Suprapubic skin (tissue), 4 donors: ENCODE measurements at regions not wholly inside any gene's neighbourhood (a gene's known extent, or its start where the extent isn't known, plus 50 kb on each side); places are given as distances from the start of the nearest gene placed in this dataset.
A peak's percentile ranks its signal among the peaks of the same experiment; 100 is the strongest.

Source experiments
- DNase-seq, 2 donors: peaks; one replicate each; pipeline ENCODE4 v3.0.0-alpha.2; 2019; ENCODE audit warnings: low spot score in 2 of 2
- H3K27ac ChIP-seq: fragments of 200-600 bp; sonication (generic); one replicate; pipeline ENCODE4 v1.5.1; 2019
- H3K27me3 ChIP-seq: fragments of 200-600 bp; sonication (generic); one replicate; pipeline ENCODE4 v1.5.1; 2019
- H3K36me3 ChIP-seq: fragments of 200-600 bp; sonication (generic); one replicate; pipeline ENCODE4 v1.5.1; 2019
- H3K4me1 ChIP-seq: fragments of 200-600 bp; sonication (generic); one replicate; pipeline ENCODE4 v1.5.1; 2019
- H3K4me3 ChIP-seq: fragments of 200-600 bp; sonication (generic); one replicate; pipeline ENCODE4 v1.5.1; 2019; ENCODE audit warnings: mild to moderate bottlenecking
- H3K9me3 ChIP-seq: fragments of 200-600 bp; sonication (generic); one replicate; pipeline ENCODE4 v1.5.1; 2019
- EP300 ChIP-seq: sonication (generic); formaldehyde crosslinking; IDR thresholded peaks from one replicate; pipeline ENCODE4 v1.6.1; 2017; ENCODE audit warnings: antibody characterized with exemption
- POLR2A ChIP-seq, 2 donors: fragments of 450-650 bp; IDR thresholded peaks; one replicate each; pipeline ENCODE4 v1.6.1; 2017; ENCODE audit warnings: antibody characterized with exemption in 2 of 2, mild to moderate bottlenecking in 2 of 2, moderate library complexity in 2 of 2
- POLR2AphosphoS5 ChIP-seq, 3 donors: sonication (generic); formaldehyde crosslinking; IDR thresholded peaks; one replicate each; pipeline ENCODE4 v1.6.1; 2017; ENCODE audit warnings: antibody characterized with exemption in 3 of 3
- WGBS: methylation state at CpG from one replicate; pipeline ENCODE4 v1.1.5; 2018; 5-methylcytosine and 5-hydroxymethylcytosine counted together
- TF ChIP-seq, protein P1 (sequence below), 2 donors: fragments of 200-600 bp in 1 of 2; fragments of 450-650 bp in 1 of 2; sonication (generic) in 1 of 2; IDR thresholded peaks; one replicate each; pipeline ENCODE4 v1.5.1; 2016 to 2019; ENCODE audit warnings: antibody characterized with exemption in 2 of 2, mild to moderate bottlenecking in 1 of 2, moderate library complexity in 1 of 2

DNA sequence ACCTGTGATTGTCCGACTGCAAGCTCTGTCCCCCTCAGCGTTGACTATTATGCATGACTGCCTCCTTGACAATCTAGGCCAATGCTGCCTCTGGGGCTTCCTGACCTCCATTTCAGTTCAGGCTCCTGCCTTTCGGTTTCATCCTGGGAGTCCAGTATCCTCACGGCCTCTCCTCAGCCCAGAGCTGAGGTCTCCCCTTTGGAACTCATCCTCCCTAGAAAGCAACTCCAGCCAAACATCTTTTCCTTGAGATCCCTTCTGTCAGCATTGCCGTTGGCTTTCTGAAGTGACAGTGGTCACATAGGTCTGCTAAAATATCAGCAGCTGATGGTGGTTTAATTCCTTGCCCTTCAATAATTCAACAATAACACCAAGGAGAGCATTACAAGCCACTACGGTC lies 519.1 kb upstream of the NBEA start:
- no peak for DNase-seq
- WGBS = 86% methylated on average over 6 of the region's 6 CpGs
- no peak for TF ChIP-seq POLR2AphosphoS5 (IDR thresholded peaks at IDR 0.05)
- TF ChIP-seq POLR2A (IDR thresholded peaks at IDR 0.05) = no peak
- no peak for TF ChIP-seq EP300
- TF ChIP-seq, protein P1, sequence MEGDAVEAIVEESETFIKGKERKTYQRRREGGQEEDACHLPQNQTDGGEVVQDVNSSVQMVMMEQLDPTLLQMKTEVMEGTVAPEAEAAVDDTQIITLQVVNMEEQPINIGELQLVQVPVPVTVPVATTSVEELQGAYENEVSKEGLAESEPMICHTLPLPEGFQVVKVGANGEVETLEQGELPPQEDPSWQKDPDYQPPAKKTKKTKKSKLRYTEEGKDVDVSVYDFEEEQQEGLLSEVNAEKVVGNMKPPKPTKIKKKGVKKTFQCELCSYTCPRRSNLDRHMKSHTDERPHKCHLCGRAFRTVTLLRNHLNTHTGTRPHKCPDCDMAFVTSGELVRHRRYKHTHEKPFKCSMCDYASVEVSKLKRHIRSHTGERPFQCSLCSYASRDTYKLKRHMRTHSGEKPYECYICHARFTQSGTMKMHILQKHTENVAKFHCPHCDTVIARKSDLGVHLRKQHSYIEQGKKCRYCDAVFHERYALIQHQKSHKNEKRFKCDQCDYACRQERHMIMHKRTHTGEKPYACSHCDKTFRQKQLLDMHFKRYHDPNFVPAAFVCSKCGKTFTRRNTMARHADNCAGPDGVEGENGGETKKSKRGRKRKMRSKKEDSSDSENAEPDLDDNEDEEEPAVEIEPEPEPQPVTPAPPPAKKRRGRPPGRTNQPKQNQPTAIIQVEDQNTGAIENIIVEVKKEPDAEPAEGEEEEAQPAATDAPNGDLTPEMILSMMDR (IDR thresholded peaks at IDR 0.05) = no peak
- no peak overlapping the region for H3K27ac ChIP-seq
- H3K27me3 ChIP-seq = no peaks in the 10 kb centered on the region
- no peaks in the 10 kb centered on the region for H3K36me3 ChIP-seq
- H3K9me3 ChIP-seq = no peaks in the 10 kb centered on the region
- H3K4me1 ChIP-seq = peaks cover 8% of the 10 kb centered on the region
- no peak overlapping the region for H3K4me3 ChIP-seq

DNA sequence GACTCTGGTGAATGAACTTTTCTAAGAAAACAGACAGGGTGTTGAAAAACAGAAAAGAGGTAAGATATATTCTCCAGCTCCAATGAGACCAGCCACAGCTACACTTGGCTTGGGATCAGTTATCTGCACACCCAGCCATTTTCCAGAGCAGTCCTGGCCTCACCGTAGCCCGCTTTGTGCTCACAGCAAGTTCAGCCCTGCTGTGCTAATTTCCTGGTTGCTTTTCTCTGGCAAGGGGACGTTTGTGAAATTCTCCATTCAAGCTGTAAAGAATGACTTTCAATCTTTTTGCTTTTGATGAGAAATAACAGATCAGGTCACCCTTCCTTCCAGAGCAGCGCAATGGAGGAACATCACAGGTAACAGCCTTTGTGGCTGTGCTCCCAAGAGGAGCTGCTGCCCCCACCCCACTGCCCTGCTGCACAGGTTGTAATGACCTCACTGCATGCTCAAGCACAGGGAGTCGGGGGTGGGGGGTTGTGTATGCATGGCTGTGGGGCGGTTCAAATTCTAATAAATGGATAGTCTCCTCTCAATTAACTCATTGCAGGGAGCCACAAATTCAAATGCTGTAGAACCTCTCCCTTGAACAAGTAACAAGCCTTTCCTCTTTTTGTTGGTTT lies 516.6 kb upstream of the NBEA start:
- no peaks in the 10 kb centered on the region for H3K36me3 ChIP-seq
- H3K4me1 ChIP-seq = peaks cover 8% of the 10 kb centered on the region
- no peak for DNase-seq
- no peaks in the 10 kb centered on the region for H3K27me3 ChIP-seq
- TF ChIP-seq EP300 = no peak
- TF ChIP-seq, protein P1 (IDR thresholded peaks at IDR 0.05) = no peak
- no peak for TF ChIP-seq POLR2AphosphoS5 (IDR thresholded peaks at IDR 0.05)
- no peak for TF ChIP-seq POLR2A (IDR thresholded peaks at IDR 0.05)
- 82% methylated on average over 6 of the region's 6 CpGs for WGBS
- no peak overlapping the region for H3K4me3 ChIP-seq
- H3K9me3 ChIP-seq = no peaks in the 10 kb centered on the region
- no peak overlapping the region for H3K27ac ChIP-seq

DNA sequence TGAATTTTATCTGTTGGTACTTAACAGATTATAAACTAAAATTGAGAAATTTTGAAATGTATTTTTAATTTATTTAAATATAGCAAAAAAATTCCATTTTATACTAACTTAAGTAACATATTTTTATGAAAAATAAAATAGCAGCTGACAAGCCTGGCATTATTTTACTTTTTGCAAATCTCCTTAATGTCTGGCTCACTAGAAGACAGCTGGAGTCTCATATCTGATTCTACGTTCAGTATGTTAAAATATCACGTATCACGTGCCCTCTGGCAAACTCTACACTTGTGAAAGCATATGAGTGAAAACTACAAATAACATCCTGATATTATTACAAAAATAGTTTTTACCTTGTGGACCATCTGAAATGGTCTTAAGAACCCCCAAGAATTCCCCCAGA lies 513.2 kb upstream of the NBEA start:
- Histone ChIP-seq H3K36me3 (no peaks in the 10 kb centered on the region), H3K4me1 (no peaks in the 10 kb centered on the region), H3K4me3 (no peak overlapping the region), H3K27ac (no peak overlapping the region), H3K27me3 (no peaks in the 10 kb centered on the region), H3K9me3 (no peaks in the 10 kb centered on the region)
- TF ChIP-seq POLR2A (IDR thresholded peaks at IDR 0.05) = no peak
- TF ChIP-seq POLR2AphosphoS5 (IDR thresholded peaks at IDR 0.05) = no peak
- no peak for TF ChIP-seq EP300
- TF ChIP-seq, protein P1 (IDR thresholded peaks at IDR 0.05) = no peak
- 62% methylated on average over 3 of the region's 3 CpGs for WGBS
- no peak for DNase-seq

DNA sequence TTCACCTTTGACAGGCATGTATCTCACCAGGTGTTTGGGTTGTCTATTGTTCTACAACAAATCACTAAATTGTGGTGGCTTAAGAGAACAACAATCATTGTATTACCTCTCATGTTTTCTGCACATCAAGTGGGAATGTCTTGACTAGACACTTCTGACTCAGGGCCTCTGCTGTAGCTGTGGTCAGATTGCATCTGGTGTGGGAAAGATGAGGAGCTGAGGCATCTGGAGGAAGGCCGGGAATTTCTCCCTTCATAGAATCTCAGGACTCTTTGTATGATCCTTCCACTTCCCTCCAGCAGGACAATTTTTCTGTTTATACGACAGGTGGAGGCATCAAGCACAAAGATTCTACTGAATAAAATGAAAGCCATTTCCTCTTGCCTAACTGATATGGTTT lies 511.8 kb upstream of the NBEA start:
- Histone ChIP-seq H3K4me3 (no peak overlapping the region), H3K9me3 (no peaks in the 10 kb centered on the region), H3K27me3 (no peaks in the 10 kb centered on the region), H3K27ac (no peak overlapping the region), H3K4me1 (no peaks in the 10 kb centered on the region), H3K36me3 (no peaks in the 10 kb centered on the region)
- WGBS = 81% methylated on average over 2 of the region's 2 CpGs
- TF ChIP-seq, protein P1 (IDR thresholded peaks at IDR 0.05) = no peak
- TF ChIP-seq POLR2AphosphoS5 (IDR thresholded peaks at IDR 0.05) (no peak), POLR2A (IDR thresholded peaks at IDR 0.05) (no peak), EP300 (no peak)
- no peak for DNase-seq

DNA sequence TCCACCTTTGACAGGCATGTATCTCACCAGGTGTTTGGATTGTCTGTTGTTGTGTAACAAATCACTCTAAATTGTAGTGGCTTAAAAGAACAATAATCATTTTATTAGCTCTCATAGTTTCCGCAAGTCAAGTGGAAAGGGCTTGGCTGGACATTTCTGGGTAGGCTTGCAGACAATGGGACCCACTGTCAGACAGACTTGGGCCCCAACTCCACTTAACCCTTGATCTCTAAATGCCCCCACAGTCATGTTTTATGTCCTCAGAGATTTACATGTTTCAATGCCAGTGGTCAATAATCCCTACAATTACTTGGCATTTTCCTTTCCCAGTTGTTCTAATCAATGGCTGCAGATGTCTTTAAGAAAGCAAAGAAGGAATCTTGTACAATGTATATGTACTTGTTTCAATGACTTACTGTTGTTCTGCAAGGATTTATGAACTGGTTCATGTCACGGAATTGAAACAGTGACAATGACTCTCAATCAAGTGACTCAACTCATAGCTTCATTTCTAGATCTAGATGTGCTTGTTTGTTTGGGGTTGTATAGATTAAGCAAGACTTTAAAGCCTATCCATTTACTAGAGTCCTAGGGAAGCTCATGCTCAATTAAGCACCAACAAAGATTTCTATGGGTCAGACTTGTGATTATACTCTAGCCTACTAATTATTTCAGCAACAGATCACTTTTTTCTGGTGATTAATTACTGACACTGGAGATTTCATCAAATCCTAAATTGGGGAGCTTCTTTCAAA lies 510.1 kb upstream of the NBEA start:
- 81% methylated on average over 2 of the region's 2 CpGs for WGBS
- Histone ChIP-seq H3K9me3 (no peaks in the 10 kb centered on the region), H3K36me3 (no peaks in the 10 kb centered on the region), H3K4me1 (no peaks in the 10 kb centered on the region), H3K4me3 (no peak overlapping the region), H3K27me3 (no peaks in the 10 kb centered on the region), H3K27ac (peak overlapping the region; percentile 2)
- DNase-seq = no peak
- no peak for TF ChIP-seq EP300
- TF ChIP-seq, protein P1 (IDR thresholded peaks at IDR 0.05) = no peak
- TF ChIP-seq POLR2AphosphoS5 (IDR thresholded peaks at IDR 0.05) = no peak
- no peak for TF ChIP-seq POLR2A (IDR thresholded peaks at IDR 0.05)
